Stomach (tissue), 4 donors: ENCODE measurements at regions not wholly inside any gene's neighbourhood (a gene's known extent, or its start where the extent isn't known, plus 50 kb on each side); places are given as distances from the start of the nearest gene placed in this dataset.

Experiments used
- EP300 ChIP-seq: sonication (generic); formaldehyde crosslinking; IDR thresholded peaks from one replicate; pipeline ENCODE4 v1.6.1; 2017; ENCODE audit warnings: antibody characterized with exemption
- POLR2A ChIP-seq, 4 donors: fragments of 450-650 bp; IDR thresholded peaks; one replicate each; pipeline ENCODE4 v1.6.1; 2016; ENCODE audit warnings: antibody characterized with exemption in 4 of 4, control low read depth in 2 of 4, mild to moderate bottlenecking in 1 of 4, moderate library complexity in 1 of 4
- POLR2AphosphoS5 ChIP-seq, 3 donors: sonication (generic); formaldehyde crosslinking; IDR thresholded peaks; one replicate each; pipeline ENCODE4 v1.6.1; 2016; ENCODE audit warnings: antibody characterized with exemption in 3 of 3
- TF ChIP-seq, protein P1 (sequence below), 7 experiments: fragments of 450-650 bp in 4 of 7; fragments of 200-600 bp in 3 of 7; sonication (generic) in 3 of 7; IDR thresholded peaks; one replicate each; pipeline ENCODE4 v1.5.1; 2016 to 2019; ENCODE audit warnings: antibody characterized with exemption in 7 of 7, control low read depth in 2 of 7, mild to moderate bottlenecking in 1 of 7

DNA sequence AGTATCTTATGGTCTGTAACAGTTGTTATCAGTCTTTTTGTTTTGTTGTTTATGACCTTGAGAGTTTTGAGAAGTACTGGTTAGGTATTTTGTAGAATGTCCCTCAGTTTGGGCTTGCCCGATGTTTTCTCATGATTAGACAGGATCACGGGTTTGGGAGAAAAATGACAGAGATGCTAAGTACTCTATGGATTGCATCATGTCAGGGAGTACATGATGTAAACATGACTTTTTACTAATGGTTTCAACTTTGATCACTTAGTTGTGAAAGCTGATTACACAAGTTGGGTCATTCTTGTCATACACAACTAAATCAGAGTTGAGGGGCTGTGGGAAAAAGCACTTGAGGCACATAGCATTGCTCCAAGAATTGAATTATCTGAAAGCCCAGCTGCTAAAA is 94.7 kb upstream of the SIAH1 start:
- TF ChIP-seq EP300, result no peak
- TF ChIP-seq, protein P1, sequence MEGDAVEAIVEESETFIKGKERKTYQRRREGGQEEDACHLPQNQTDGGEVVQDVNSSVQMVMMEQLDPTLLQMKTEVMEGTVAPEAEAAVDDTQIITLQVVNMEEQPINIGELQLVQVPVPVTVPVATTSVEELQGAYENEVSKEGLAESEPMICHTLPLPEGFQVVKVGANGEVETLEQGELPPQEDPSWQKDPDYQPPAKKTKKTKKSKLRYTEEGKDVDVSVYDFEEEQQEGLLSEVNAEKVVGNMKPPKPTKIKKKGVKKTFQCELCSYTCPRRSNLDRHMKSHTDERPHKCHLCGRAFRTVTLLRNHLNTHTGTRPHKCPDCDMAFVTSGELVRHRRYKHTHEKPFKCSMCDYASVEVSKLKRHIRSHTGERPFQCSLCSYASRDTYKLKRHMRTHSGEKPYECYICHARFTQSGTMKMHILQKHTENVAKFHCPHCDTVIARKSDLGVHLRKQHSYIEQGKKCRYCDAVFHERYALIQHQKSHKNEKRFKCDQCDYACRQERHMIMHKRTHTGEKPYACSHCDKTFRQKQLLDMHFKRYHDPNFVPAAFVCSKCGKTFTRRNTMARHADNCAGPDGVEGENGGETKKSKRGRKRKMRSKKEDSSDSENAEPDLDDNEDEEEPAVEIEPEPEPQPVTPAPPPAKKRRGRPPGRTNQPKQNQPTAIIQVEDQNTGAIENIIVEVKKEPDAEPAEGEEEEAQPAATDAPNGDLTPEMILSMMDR (IDR thresholded peaks at IDR 0.05), result no peak
- TF ChIP-seq POLR2A (IDR thresholded peaks at IDR 0.05), result no peak
- TF ChIP-seq POLR2AphosphoS5 (IDR thresholded peaks at IDR 0.05), result peak in 1 of 3 donors; percentile 24
